ENCODE measurements at regions not wholly inside any gene's neighbourhood (a gene's known extent, or its start where the extent isn't known, plus 50 kb on each side); places are given as distances from the start of the nearest gene placed in this dataset.
"Not testable (repeated sequence)": the region's sequence is repeated elsewhere in the genome, so short reads cannot be mapped to it uniquely, and the experiment has no call there.

DNA sequence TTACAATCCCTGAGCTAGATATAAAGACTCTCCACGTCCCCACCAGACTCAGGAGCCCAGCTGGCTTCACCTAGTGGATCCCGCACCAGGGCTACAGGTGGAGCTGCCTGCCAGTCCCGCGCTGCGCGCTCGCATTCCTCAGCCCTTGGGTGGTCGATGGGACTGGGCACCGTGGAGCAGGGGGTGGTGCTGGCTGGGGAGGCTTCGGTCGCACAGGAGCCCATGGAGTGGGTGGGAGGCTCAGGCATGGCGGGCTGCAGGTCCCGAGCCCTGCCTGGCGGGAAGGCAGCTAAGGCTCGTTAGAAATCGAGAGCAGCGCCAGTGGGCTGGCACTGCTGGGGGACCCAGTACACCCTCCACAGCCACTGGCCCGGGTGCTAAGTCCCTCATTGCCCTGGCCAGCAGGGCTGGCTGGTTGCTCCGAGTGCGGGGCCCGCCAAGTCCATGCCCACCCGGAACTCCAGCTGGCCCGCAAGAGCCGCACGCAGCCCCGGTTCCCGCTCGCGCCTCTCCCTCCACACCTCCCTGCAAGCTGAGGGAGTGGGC is 423.7 kb downstream of the OLFM4 start:
- TF ChIP-seq, protein P1, sequence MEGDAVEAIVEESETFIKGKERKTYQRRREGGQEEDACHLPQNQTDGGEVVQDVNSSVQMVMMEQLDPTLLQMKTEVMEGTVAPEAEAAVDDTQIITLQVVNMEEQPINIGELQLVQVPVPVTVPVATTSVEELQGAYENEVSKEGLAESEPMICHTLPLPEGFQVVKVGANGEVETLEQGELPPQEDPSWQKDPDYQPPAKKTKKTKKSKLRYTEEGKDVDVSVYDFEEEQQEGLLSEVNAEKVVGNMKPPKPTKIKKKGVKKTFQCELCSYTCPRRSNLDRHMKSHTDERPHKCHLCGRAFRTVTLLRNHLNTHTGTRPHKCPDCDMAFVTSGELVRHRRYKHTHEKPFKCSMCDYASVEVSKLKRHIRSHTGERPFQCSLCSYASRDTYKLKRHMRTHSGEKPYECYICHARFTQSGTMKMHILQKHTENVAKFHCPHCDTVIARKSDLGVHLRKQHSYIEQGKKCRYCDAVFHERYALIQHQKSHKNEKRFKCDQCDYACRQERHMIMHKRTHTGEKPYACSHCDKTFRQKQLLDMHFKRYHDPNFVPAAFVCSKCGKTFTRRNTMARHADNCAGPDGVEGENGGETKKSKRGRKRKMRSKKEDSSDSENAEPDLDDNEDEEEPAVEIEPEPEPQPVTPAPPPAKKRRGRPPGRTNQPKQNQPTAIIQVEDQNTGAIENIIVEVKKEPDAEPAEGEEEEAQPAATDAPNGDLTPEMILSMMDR (IDR thresholded peaks at IDR 0.05; ENCODE audit: poor library complexity), result not testable (repeated sequence)
- not testable (repeated sequence) for TF ChIP-seq EZH2 (IDR thresholded peaks at IDR 0.05; ENCODE audit: borderline replicate concordance); EZH2phosphoT487 (IDR thresholded peaks at IDR 0.05; ENCODE audit: low read depth, severe bottlenecking, unreplicated experiment)
